Uterus (tissue), 2 donors: ENCODE measurements at regions not wholly inside any gene's neighbourhood (a gene's known extent, or its start where the extent isn't known, plus 50 kb on each side); places are given as distances from the start of the nearest gene placed in this dataset.

ENCODE experiments used
- CTCF ChIP-seq, 4 experiments: fragments of 200-600 bp in 2 of 4; fragments of 450-650 bp in 2 of 4; sonication (generic) in 2 of 4; IDR thresholded peaks; one replicate each; pipeline ENCODE4 v1.5.1; 2016 to 2019; ENCODE audit warnings: antibody characterized with exemption in 4 of 4, mild to moderate bottlenecking in 2 of 4, moderate library complexity in 1 of 4
- POLR2A ChIP-seq, 2 donors: fragments of 450-650 bp; IDR thresholded peaks; one replicate each; pipeline ENCODE4 v1.6.1; 2016; ENCODE audit warnings: antibody characterized with exemption in 2 of 2, mild to moderate bottlenecking in 1 of 2, moderate library complexity in 1 of 2

GRCh38 chr6:1239805-1240204, 72.1 kb upstream of the FOXQ1 start:
- TF ChIP-seq CTCF (IDR thresholded peaks at IDR 0.05) (no peak), POLR2A (IDR thresholded peaks at IDR 0.05) (no peak)
